Osteoblast (primary cell): ENCODE measurements at regions not wholly inside any gene's neighbourhood (a gene's known extent, or its start where the extent isn't known, plus 50 kb on each side); places are given as distances from the start of the nearest gene placed in this dataset.

Experiments
- DNase-seq: peaks from one replicate; pipeline ENCODE4 v3.0.0; 2011; ENCODE audit warnings: low spot score, mixed read lengths; ENCODE audit not compliant: insufficient read length; ENCODE audit errors: missing footprints
- H2AFZ ChIP-seq: 2 replicates; pipeline ENCODE4 v1.6.0; 2011; ENCODE audit warnings: mild to moderate bottlenecking, low read length
- H3K27ac ChIP-seq: 2 replicates; pipeline ENCODE4 v1.5.1; 2011; ENCODE audit warnings: mild to moderate bottlenecking, low read depth, low read length, moderate library complexity
- H3K27me3 ChIP-seq: 2 replicates; pipeline ENCODE4 v1.6.0; 2012; ENCODE audit warnings: mild to moderate bottlenecking, control low read depth, inconsistent platforms, low read length, moderate library complexity; ENCODE audit not compliant: insufficient read depth
- H3K36me3 ChIP-seq: 2 replicates; pipeline ENCODE4 v1.5.1; 2011; ENCODE audit warnings: mild to moderate bottlenecking, low read length, control low read depth, moderate library complexity; ENCODE audit not compliant: insufficient read depth
- H3K4me1 ChIP-seq: 2 replicates; pipeline ENCODE4 v1.5.1; 2011; ENCODE audit warnings: mild to moderate bottlenecking, low read length, control low read depth, moderate library complexity; ENCODE audit not compliant: insufficient read depth
- H3K4me2 ChIP-seq: 2 replicates; pipeline ENCODE4 v1.6.0; 2011; ENCODE audit warnings: mild to moderate bottlenecking, low read length; ENCODE audit not compliant: insufficient read depth
- H3K4me3 ChIP-seq: fragments of 200-600 bp; sonication (generic); 3 replicates; pipeline ENCODE4 v1.5.1; 2012; ENCODE audit warnings: mild to moderate bottlenecking, low read length, inconsistent platforms; ENCODE audit not compliant: insufficient read depth
- H3K79me2 ChIP-seq: 2 replicates; pipeline ENCODE4 v1.6.0; 2012; ENCODE audit warnings: mild to moderate bottlenecking, low read length, control low read depth, inconsistent platforms; ENCODE audit not compliant: insufficient read depth
- H3K9me3 ChIP-seq: 2 replicates; pipeline ENCODE4 v1.5.1; 2011; ENCODE audit warnings: low read depth, low read length, control low read depth
- H4K20me1 ChIP-seq: 2 replicates; pipeline ENCODE4 v1.6.0; 2012; ENCODE audit warnings: mild to moderate bottlenecking, low read length, control low read depth; ENCODE audit not compliant: insufficient read depth
- CTCF ChIP-seq: IDR thresholded peaks from 2 replicates; pipeline ENCODE4 v1.5.1; 2011; ENCODE audit warnings: mild to moderate bottlenecking, low read depth, low read length, moderate library complexity; ENCODE audit errors: extremely low read depth

- no peak for TF ChIP-seq CTCF
- no peaks in the 10 kb centered on the region for H3K36me3 ChIP-seq
- no peak overlapping the region for H3K4me3 ChIP-seq
- DNase-seq, result peak; percentile 8
- no peak overlapping the region for H2AFZ ChIP-seq
- no peaks in the 10 kb centered on the region for H3K4me1 ChIP-seq
- no peaks in the 10 kb centered on the region for H3K27me3 ChIP-seq
- H3K27ac ChIP-seq, result no peak overlapping the region
- H4K20me1 ChIP-seq, result no peaks in the 10 kb centered on the region
- no peak overlapping the region for H3K4me2 ChIP-seq
- H3K9me3 ChIP-seq, result no peaks in the 10 kb centered on the region
- no peaks in the 10 kb centered on the region for H3K79me2 ChIP-seq
Measured at GRCh38 chr1:38168365-38168764, 121.8 kb upstream of the POU3F1 start.

GRCh38 chr1:38166461-38166860 is 119.9 kb upstream of the POU3F1 start:
- H3K27ac ChIP-seq, result no peak overlapping the region
- H3K4me2 ChIP-seq, result no peak overlapping the region
- H3K4me3 ChIP-seq, result no peak overlapping the region
- H3K79me2 ChIP-seq, result no peaks in the 10 kb centered on the region
- no peaks in the 10 kb centered on the region for H3K36me3 ChIP-seq
- no peaks in the 10 kb centered on the region for H3K4me1 ChIP-seq
- no peaks in the 10 kb centered on the region for H4K20me1 ChIP-seq
- no peaks in the 10 kb centered on the region for H3K27me3 ChIP-seq
- no peak overlapping the region for H2AFZ ChIP-seq
- no peak for TF ChIP-seq CTCF
- no peaks in the 10 kb centered on the region for H3K9me3 ChIP-seq
- no peak for DNase-seq

- Histone ChIP-seq H4K20me1 (no peaks in the 10 kb centered on the region), H3K27ac (no peak overlapping the region), H3K4me1 (no peaks in the 10 kb centered on the region), H3K9me3 (no peaks in the 10 kb centered on the region), H2AFZ (no peak overlapping the region), H3K27me3 (no peaks in the 10 kb centered on the region), H3K4me2 (no peak overlapping the region), H3K79me2 (no peaks in the 10 kb centered on the region), H3K36me3 (no peaks in the 10 kb centered on the region), H3K4me3 (no peak overlapping the region)
- TF ChIP-seq CTCF, result no peak
- DNase-seq, result no peak
Measured at GRCh38 chr1:38153778-38154470, 107.3 kb upstream of the POU3F1 start.

- Histone ChIP-seq H3K4me1 (no peaks in the 10 kb centered on the region), H3K9me3 (no peaks in the 10 kb centered on the region), H3K27ac (no peak overlapping the region), H4K20me1 (no peaks in the 10 kb centered on the region), H3K79me2 (no peaks in the 10 kb centered on the region), H3K36me3 (no peaks in the 10 kb centered on the region), H2AFZ (no peak overlapping the region), H3K27me3 (no peaks in the 10 kb centered on the region), H3K4me2 (no peak overlapping the region), H3K4me3 (no peak overlapping the region)
- no peak for TF ChIP-seq CTCF
- no peak for DNase-seq
Measured at GRCh38 chr1:38153066-38153777, 106.6 kb upstream of the POU3F1 start.
